ENCODE measurements at regions not wholly inside any gene's neighbourhood (a gene's known extent, or its start where the extent isn't known, plus 50 kb on each side); places are given as distances from the start of the nearest gene placed in this dataset.

- Mint-ChIP-seq H3K4me3 (ENCODE audit: unreplicated experiment) (no peak overlapping the region), H3K4me1 (ENCODE audit: unreplicated experiment) (no peaks in the 10 kb centered on the region), H3K9me3 (ENCODE audit: unreplicated experiment) (no peaks in the 10 kb centered on the region), H3K36me3 (ENCODE audit: unreplicated experiment) (no peaks in the 10 kb centered on the region), H3K27ac (ENCODE audit: unreplicated experiment) (no peak overlapping the region), H3K27me3 (ENCODE audit: unreplicated experiment) (peaks cover 4% of the 10 kb centered on the region)
- DNase-seq (ENCODE audit: extremely low spot score, unreplicated experiment), result no peak
- TF ChIP-seq CTCF (IDR thresholded peaks at IDR 0.05), result no peak
Measured at GRCh38 chr13:72384879-72385278, 342.6 kb downstream of the MZT1 start.

DNA sequence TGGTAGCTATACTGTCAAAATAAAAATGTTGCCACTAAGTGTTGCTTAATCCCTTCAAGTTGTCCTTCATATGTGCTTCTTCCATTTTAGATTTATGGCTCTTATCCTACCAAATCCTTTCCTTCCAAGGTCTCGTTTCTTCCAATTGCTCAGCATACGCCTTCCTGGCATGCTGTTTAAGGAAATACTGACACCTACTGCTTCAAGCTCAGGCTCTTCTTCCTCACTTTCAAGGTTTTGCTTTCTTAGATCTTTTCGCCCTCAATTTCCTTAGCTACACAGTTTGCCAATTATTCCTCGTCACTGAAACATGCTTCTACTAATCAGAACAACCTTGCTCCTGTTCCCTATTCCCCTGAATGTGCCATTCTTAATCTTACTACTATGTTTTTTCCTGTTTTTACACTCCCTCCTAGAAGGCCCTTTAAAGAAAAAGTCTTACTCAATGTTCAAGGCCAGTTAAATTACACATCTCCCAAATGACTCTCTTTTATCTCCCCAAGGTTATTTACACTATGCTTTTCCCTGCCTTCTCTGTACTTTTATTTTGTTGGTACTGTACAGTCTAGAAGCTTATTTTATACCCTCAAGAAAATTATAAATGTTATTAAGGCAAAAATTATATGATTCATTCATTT is 343.1 kb downstream of the MZT1 start:
- Mint-ChIP-seq H3K27me3 (ENCODE audit: unreplicated experiment) (peaks cover 4% of the 10 kb centered on the region), H3K9me3 (ENCODE audit: unreplicated experiment) (no peaks in the 10 kb centered on the region), H3K36me3 (ENCODE audit: unreplicated experiment) (no peaks in the 10 kb centered on the region), H3K27ac (ENCODE audit: unreplicated experiment) (no peak overlapping the region), H3K4me3 (ENCODE audit: unreplicated experiment) (no peak overlapping the region), H3K4me1 (ENCODE audit: unreplicated experiment) (no peaks in the 10 kb centered on the region)
- DNase-seq (ENCODE audit: extremely low spot score, unreplicated experiment), result no peak
- peak; percentile 14 for TF ChIP-seq CTCF (IDR thresholded peaks at IDR 0.05)

DNA sequence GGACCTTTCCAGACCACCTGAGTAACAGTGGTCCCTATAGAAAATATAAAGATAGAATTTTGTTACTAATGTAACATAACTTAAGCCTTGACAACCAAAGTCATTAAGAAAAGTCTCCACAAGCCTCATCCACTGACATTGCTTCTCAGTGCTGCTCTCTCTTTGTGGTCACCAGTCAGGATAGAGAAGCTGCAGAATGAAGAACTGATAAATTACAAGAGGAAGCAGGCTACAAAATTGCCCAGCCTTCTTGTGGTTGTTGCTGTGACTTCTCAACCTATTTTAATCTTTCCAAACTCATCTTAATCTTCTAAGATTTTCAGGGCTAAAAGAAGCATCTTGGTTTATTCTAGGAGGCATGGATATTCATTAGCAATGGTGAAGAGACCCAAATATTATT is 343.8 kb downstream of the MZT1 start:
- Mint-ChIP-seq H3K9me3 (ENCODE audit: unreplicated experiment) (no peaks in the 10 kb centered on the region), H3K4me3 (ENCODE audit: unreplicated experiment) (no peak overlapping the region), H3K36me3 (ENCODE audit: unreplicated experiment) (no peaks in the 10 kb centered on the region), H3K27me3 (ENCODE audit: unreplicated experiment) (peaks cover 4% of the 10 kb centered on the region), H3K27ac (ENCODE audit: unreplicated experiment) (no peak overlapping the region), H3K4me1 (ENCODE audit: unreplicated experiment) (no peaks in the 10 kb centered on the region)
- no peak for TF ChIP-seq CTCF (IDR thresholded peaks at IDR 0.05)
- DNase-seq (ENCODE audit: extremely low spot score, unreplicated experiment), result no peak

DNA sequence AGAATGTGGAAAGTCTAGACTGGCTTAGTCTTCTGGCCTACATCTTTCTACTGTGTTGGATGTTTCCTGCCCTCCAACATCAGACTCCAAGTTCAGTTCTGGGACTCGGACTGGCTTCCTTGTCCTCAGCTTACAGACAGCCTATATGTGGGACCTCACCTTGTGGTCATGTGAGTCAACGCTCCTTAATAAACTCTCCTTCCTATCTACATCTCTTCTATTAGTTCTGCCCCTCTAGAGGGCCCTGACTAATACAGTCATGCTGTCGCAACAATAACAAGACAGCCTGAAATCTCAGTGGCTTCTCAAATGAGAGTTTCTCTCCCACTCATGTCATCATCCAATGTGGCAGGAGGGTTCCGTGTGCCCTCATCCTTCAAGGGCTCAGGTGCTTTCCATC is 347.8 kb downstream of the MZT1 start:
- DNase-seq (ENCODE audit: extremely low spot score, unreplicated experiment), result no peak
- H3K27ac Mint-ChIP-seq (ENCODE audit: unreplicated experiment), result no peak overlapping the region
- H3K4me3 Mint-ChIP-seq (ENCODE audit: unreplicated experiment), result no peak overlapping the region
- H3K4me1 Mint-ChIP-seq (ENCODE audit: unreplicated experiment), result no peaks in the 10 kb centered on the region
- H3K9me3 Mint-ChIP-seq (ENCODE audit: unreplicated experiment), result peaks cover 4% of the 10 kb centered on the region
- no peak for TF ChIP-seq CTCF (IDR thresholded peaks at IDR 0.05)
- H3K36me3 Mint-ChIP-seq (ENCODE audit: unreplicated experiment), result no peaks in the 10 kb centered on the region
- H3K27me3 Mint-ChIP-seq (ENCODE audit: unreplicated experiment), result peaks cover 2% of the 10 kb centered on the region

DNA sequence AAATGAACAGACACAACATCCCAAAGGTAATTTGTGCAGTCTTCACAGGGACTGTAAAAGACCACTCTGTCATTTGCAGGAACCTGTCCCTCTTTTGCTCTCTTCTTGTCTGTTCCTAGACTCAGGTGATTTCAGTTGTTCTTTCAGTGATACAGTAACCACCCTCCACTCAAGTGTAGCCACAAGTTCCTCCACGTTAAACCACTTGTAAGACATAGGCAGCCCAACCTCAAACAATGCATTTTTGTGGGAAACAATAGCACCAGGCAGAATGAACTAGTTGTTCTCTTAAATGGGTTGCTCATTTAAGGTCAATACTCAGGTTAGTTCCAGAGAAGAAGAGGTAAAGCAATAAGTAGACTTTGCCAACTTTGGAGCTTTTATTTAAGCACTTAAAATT is 359.4 kb downstream of the MZT1 start:
- no peak for TF ChIP-seq CTCF (IDR thresholded peaks at IDR 0.05)
- Mint-ChIP-seq H3K36me3 (ENCODE audit: unreplicated experiment) (no peaks in the 10 kb centered on the region), H3K9me3 (ENCODE audit: unreplicated experiment) (no peaks in the 10 kb centered on the region), H3K4me3 (ENCODE audit: unreplicated experiment) (no peak overlapping the region), H3K27ac (ENCODE audit: unreplicated experiment) (no peak overlapping the region), H3K27me3 (ENCODE audit: unreplicated experiment) (peaks cover 17% of the 10 kb centered on the region), H3K4me1 (ENCODE audit: unreplicated experiment) (no peaks in the 10 kb centered on the region)
- no peak for DNase-seq (ENCODE audit: extremely low spot score, unreplicated experiment)

Data from osteocyte (in vitro differentiated cells).